ENCODE measurements at regions not wholly inside any gene's neighbourhood (a gene's known extent, or its start where the extent isn't known, plus 50 kb on each side); places are given as distances from the start of the nearest gene placed in this dataset.

DNA sequence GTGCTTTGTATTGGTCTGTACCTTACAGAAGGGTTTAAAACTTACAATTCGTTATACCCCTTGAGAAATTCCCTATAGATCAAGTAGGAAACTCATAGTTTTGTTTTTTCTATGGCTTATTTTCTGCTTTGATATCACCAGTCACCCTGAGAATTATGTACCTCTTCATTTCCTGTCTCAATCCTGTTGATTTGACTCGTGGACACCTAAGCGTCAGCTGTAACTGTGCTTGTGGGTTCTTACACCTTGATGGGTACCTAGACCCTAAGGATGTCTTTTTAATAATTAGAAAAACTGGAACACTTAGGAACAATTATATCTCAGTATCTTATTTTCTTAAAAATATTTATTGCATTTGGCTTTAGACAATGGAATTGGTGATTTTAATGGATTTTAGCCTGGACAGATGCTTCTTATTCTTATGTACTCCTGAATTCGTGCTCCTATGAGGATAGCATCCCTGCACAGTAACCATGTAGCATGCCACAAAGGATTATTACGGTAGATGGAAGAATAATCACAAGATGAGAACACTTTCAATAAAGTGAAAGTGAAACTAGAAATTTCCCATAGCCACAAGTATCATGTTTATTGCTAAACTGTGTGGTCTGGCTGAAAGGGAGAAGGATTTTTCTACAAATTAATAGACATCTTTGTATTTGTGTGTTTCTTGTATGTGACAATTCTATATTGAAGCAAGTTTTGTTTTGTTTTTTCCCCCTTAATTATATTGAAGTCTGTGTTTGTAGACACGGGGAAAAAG is 1920.3 kb upstream of the WWC1 start:
- peak; percentile 83 for DNase-seq

DNA sequence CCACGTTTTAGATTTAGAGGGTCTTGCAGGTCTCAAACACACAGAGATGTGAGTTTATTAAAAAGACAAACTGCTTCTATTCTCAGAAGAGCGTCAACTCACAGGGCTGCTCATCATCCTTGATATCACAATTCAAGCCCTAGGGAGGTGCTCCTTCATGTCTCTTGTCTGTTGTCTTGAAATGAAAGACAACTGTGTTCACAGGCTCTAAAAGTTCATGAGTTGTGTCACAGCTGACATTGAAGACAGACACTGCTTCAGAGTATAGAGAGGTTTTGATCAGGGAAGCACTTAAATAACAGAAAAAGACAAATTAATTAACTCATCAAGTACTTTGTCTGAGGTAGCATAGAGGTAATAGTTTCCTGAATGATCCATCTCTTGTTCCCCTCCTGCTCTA is 1917.6 kb upstream of the WWC1 start:
- DNase-seq: no peak

DNA sequence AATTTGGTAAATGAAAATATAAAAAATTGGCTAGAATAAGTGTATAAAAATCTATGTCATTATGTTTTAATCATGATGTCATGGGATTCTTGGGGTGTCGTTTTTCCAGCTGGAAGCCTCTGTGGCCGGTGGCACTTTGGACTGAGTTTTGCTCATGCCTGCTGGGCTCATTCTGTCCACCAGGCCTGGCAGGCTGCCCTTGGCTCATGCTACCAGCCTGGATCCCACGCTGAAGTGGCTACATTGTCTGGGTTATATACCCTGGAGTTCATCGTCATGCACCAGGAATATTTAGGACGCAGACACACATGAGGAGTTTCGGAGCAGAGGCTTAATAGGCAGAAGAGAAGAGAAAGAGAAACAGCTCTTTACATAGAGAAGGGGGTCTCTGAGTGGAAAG is 1913.7 kb upstream of the WWC1 start:
- no peak for DNase-seq

DNA sequence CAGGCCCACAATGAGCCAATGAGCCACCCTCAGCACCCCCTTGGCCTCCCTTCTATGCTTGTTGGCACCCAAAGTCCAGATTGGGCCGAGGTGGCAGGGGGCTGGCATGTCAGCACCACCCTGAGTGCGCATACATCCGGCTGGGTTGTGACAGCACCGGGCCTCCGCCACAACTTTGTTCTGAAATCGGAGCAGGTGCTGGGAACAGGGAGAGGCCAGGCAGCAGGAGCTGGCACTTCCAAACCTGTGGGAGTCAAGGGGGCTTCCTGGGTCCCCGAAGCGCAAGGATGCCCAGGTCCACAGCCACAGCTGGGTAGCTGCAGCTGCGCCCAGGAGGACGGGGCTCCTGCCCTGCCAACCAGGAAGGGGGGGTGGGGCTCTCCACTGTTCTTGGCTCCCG is 1911.9 kb upstream of the WWC1 start:
- no peak for DNase-seq

DNA sequence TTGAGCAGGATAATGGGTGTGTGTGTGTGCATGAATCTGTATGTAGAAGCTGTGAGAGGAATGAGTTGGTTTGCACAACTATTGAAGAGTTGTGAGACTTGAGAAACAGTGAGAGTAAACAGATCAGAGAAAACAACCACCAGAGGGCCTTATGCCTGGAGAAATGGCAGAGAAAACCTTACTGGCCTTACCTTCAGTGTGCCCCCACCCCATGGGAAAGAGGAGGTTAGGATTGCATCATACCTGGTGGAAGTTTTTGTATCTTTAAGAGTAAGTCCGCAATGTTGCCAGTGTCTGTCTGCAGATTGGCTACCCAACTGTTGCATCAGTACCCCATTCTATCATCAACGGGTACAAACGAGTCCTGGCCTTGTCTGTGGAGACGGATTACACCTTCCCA is 1909.4 kb upstream of the WWC1 start:
- DNase-seq: peak; percentile 49

DNA sequence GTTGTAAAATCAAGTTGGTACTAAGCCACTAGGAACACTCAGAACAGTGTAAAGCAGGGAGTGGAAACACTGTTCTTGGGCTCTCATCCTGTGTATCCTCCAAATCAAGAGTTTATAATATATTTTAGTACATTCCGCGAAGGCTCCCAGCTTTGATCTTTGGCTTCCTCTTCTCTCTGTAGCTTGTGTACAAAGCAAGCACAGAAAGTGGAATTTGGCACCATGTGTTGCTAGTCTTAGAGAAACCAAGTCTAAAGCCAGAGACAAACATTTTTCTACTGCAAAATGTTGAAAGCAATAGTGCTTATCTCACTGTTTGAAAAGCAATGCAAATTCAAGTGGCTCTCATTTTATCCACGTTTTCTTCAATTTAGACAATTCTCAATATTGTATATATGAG is 1893.3 kb upstream of the WWC1 start:
- no peak for DNase-seq

DNA sequence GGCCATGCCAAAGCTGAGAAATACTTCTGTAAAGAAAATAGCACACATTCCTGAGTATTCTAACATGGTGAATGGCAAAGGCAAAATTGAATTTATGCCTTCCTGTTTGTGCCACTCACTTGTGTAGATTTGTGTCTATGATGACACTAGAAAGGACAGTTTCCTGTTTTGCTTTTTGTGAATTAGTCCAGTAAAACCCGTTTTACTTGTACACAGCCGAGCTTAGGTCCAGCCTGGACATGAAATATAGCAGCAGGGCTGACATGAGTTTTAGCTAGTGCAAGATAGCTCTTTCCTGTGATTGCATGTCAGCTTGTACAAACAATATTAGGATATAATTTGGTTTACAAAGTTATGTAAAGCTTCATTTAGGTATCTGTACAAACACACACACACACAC is 1891.7 kb upstream of the WWC1 start:
- no peak for DNase-seq

DNA sequence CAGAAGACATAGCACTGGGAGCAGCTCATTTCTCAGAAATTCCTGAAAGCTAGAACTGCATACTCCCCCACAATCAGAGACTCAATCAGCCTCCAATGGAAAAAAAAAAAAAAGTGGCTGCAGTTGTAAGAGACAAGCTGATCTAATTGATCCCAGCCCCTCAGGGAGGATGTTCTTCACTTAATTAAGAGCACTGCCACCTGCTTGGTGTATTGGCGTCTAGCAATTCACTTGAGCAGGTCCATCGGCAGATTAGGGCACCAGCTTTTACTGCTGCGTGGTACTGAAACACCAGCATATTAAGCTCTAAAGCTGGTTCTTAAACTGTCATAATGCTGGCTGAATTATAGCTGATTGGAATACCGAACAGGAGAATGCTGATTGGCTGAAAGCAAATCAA is 1890.1 kb upstream of the WWC1 start:
- no peak for DNase-seq

DNA sequence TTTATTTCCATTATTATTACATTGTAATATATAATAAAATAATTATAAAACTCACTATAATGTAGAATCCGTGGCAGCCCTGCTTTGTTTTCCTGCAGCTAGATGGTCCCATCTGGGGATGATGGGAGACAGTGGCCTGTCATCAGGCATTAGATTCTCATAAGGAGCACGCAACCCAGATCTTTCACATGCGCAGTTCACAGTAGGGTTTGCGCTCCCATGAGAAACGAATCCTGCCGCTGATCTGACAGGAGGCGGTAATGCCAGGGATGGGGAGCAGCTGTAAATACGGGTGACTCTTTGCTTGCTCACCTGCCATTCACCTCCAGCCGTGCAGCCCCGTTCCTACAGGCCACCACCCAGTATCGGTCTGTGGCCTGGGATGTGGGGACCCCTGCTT is 1879.3 kb upstream of the WWC1 start:
- no peak for DNase-seq

DNA sequence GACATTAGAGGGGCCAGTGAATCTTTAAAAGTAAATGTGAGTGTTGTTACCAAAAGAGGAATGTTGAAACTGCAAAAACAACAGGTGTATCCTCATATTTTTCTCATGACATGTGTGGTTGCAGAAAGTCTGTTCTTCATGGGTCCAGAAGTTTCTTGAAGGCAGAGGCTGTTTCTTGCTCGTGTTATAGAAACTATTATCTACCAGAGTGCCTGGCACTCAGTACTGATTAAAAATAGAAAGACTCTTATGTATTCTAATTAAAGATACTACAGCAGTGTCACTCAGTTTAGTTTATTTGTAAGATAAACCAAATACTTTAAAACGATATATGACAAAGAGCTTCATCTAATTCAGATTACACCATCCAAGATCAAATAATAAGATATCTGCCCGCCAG is 1864.2 kb upstream of the WWC1 start:
- no peak for DNase-seq

DNA sequence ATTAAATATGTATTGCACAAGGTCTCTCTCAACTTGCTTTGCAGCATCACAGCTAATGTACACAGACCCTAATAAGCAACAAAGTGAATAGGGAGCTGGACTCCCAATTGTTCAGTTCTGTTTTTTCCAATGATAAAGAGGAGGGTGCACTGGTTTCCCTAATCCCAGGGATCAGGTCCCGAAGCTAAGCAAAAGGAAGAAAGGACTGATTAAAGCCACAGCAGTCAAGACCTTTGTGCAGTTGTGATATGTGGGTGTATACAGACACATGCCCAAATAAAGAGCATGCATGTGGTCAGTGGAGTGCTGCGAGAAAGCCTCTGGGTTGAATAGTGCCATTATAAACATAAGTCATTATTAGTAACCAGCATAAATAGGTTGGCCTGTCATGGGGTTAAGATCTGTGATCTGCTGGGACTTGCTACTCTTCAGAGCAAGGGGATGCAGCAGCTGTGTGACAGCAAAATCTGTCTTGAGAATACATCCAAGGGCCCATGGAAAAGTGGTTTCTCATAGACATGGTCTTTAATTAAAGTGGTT is 1863.1 kb upstream of the WWC1 start:
- DNase-seq: no peak

DNA sequence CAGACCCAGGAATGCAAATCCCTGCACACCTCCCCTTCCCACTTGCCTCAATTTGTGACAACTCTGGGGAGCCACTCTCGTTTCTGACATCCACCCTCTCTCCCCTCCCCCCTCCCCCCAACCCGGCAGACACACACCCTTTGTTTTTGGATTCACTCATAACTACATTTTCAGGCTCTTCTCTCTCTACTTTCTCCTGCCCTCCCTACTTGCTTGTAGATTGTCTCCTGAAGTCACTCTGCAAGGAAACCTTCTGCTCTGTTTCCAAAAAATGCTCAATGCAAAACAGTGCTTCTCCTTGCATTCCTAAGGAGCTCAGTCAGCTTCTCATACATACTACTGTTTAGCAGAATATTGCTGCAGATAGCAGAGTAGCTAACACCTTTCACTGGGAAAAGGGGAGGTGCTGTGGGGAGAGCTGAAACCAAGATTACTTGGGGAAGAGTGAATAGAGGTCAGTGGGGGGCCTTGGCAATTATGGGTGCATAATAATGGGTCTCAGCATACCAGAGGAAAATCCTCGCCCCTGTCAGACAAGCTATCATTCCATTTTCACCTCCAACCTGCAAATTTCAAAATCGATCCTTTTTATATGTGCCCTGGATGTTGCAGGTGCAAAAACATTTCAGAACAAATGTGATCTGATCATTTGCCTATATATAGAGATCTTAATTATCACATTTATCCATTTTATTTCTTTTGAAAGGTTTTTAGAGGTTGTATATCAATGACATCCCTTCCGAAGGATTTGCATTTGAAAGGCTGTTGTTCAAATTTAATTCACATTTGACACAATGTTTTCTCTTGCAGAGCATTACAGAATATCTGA is 1860.7 kb upstream of the WWC1 start:
- DNase-seq: no peak

DNA sequence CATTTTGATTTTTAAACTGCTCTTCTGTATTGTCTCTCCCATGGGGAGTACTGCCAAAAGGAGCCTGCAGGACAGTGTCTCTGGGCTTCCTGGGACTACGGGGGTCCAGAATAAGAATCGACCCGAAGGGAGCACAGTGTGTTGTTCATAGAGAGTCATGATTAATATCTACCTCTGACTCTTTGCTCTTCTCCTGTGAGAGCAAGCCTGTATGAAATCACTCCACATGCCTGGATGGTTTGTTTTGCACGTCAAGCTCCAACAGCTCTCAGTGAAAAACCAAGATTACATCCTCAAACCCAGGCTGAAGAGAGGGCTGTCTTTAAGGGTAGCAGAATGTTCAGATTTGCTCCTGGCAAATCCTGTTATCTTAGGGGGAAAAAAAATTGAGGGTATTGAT is 1860.0 kb upstream of the WWC1 start:
- DNase-seq: no peak

DNA sequence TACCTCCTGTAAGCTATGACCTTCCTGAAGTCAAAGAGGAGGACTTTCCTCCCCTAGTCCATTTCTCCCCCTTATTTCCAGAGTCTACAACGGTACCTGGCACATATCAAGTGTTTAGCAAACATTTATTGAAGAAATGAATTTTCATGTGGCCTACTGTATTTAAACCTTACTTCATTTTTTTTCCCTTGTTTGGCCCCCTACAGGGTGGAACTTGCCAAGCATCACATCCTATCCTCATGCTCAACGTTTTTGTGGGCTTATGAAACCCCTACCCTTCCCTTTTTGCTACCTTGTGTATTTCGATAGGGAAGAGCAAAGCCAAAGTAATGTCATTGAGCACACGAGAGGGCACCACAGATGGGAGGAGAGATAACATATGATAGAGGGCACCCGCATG is 1857.8 kb upstream of the WWC1 start:
- no peak for DNase-seq

DNA sequence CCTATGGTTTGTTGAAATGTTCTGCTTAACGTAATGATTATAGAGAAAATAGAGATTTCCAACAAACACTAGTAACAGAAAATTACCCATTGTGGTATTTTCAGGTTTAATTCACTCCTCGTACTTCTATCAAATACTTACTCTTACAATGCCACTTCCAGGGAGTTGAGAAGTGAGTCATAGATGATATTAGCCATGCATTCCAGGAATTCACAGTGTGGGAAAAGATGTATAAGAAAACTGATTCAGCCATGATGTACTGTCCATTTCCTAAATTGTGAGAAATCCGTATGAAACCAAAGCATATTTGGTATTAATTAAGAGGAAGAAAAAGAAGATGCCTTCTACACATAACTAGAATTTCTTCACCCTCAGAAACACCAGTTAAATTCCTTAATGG is 1854.6 kb upstream of the WWC1 start:
- DNase-seq: no peak

DNA sequence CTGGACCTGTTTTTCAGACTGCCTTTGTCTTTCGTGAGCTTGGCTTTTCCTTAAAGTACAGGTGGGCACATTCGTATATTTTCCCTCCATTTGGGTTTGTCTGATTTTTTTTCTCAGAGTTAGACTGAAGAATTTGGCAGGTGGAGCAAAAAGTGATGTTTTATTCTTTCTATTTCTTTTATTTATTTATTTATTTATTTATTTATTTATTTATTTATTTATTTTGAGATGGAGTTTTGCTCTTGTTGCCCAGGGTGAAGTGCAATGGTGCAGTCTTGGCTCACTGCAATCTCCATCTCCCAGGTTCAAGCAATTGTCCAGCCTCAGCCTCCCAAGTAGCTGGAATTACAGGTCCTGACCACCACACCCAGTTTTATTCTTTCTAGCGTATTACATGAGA is 1805.1 kb upstream of the WWC1 start:
- DNase-seq: no peak

DNA sequence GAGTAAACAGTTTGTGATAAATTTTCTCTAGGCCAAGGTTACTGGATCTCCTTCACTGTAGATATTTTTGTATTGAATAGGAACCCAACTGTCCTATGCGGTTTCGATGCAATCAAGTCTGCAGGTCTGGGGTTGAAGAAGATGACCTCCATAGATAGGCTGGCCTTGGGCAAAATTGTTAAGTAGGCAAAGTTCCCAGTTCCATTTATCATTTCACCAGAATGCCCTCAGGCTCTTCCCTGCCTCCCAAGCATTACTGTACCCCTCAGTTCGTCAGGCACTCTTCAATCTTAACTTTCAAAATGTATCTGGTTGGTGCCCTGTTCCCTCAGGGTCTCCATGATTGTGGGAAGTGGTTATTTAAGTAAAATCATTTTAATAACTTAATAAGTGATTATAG is 1802.9 kb upstream of the WWC1 start:
- DNase-seq: no peak

DNA sequence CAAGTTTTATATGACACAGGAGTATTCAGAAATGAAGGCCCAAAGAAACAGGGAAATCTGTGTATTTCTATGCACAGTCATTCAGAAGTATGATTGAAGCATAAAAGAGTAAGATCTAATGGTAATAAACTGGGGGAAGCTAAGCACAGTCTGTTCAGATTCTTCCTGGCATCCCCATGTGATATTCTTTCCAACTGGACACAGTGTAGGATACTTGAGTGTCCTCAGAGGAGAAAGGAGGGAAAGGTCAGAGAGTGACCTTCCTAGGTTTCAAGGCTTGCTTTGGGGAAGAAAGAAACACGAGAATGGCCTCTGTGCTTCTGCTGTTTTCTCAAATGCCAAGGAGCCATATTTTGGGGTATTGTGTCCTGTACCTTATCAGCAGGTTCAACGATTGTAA is 1798.4 kb upstream of the WWC1 start:
- DNase-seq: no peak

DNA sequence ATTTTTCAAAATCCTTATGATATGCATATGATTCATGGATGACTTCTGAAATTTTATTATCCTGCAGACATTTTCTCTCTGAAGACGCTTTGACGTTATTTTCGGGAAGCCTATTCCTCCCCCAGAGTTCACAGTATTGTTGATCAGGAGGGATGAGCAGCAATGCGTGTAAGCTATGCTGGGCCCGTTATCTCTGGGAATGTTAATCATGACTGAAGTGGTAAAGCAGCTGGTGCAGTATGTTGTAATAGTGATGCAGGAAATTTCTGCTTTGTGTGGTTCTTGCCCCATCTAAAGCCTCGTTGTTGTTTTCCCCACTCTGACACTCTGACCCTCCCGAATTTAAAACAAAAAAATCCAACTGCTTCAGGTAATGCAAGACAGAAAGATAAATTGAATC is 1797.8 kb upstream of the WWC1 start:
- DNase-seq: peak; percentile 36

DNA sequence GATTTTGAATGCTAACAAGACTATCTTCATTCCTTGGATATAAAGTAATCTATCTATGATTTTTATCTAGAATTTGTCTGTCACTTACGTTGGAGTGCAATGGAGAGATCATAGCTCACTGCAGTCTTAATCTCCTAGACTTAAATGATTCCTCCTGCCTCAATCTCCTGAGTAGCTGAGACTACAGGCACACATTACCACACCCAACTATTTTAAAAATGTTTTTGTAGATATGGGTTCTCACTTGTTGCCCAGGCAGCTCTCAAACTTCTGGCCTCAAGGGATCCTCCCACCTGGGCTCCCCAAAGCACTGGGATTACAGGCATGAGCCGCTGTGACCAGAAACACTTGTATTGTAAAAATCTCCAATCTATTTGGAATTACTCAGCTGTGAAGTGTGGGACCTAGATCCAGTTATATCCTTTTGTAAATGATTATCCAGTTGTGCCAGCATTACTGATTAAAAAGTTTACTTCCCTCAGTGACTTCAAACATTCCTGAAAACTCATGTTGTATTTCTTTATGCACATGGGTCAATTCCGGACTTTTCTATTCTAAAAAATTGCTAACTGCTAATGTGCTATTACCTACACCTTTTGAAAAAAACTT is 1793.8 kb upstream of the WWC1 start:
- DNase-seq: no peak

DNA sequence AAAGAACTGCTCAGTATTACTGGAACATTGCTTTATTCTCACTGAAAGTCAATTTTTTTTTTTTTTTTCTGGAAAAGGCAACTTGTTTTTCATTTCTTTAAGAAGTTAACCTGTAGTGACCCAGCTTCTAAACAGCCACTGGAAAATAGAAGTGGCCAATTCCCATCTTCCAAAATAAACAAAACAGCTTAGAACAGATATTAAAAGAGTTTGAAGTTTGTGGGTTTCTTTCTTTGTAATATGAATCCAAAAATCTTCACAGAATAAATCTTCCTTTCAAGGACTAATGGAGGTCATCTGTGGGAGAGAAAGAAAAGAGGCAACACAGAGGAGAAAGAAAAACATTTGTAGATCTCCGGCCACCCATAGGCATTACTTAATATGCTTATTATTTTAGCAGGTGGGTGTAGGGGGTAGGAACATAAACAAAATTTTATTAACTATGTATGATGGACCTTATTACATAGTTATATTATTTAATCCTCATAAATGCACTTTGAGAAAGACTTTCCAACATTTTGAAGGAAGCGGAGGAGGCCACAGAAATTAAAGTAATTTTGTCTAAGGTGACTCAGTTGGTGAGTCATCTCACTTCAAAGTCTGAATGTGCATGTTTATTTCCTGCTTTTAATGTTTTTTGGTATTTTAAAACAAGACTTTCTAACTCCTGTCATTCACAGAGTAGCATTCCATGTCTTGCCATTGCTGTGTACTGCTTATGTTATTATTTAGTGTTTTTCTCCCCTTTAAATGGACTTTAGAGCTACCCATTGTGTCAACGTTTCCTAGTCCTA is 1791.8 kb upstream of the WWC1 start:
- DNase-seq: no peak

DNA sequence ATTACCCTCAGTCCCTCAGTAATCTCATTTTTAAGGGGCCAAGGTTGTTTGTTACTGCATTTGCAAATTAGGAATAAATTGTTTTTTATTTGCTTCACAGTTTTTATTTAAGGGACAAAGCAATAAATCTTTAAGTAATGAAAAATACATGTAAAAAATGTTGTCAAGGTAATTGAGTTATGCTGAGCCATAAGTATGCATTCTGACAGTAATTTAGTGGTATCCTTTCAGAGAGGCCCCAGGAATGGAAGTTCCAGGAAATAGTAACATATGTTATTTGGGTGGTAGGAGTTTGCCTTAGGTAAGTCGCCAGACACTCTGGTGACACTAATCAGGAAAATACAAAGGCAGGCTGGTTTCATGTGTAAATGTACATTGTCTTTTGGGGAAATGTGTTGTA is 1787.9 kb upstream of the WWC1 start:
- DNase-seq: no peak

DNA sequence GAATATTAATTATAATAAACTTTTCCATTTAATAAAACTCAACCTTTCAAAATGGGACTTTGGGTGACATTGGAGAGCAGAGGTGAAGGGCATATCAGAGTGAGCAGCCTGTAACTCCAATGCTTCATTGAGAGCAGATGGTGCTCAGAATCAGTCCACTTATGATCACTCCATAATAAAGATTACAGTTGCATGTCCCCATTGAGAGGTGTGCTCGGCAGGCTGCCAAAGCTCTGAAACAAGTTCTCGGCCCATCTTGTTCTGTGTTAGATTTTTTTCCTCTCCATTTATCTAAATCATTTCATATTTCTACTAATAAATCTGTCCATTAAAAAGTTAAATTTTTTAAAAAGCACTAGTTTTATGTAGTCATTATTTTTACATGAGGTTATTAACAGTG is 1786.4 kb upstream of the WWC1 start:
- no peak for DNase-seq
